Ascending aorta (tissue), 2 donors: ENCODE measurements at regions not wholly inside any gene's neighbourhood (a gene's known extent, or its start where the extent isn't known, plus 50 kb on each side); places are given as distances from the start of the nearest gene placed in this dataset.

ENCODE experiments used
- DNase-seq, 2 donors: peaks; one replicate each; pipeline ENCODE4 v3.0.0-alpha.2; 2019; ENCODE audit warnings: low spot score in 2 of 2
- H3K27ac ChIP-seq, 2 donors: fragments of 200-600 bp; sonication (generic); one replicate each; pipeline ENCODE4 v1.5.1; 2016 to 2017; ENCODE audit warnings: mild to moderate bottlenecking in 1 of 2
- H3K27me3 ChIP-seq: fragments of 200-600 bp; sonication (generic); one replicate; pipeline ENCODE4 v1.5.1; 2017
- H3K36me3 ChIP-seq, 2 donors: fragments of 200-600 bp; sonication (generic); one replicate each; pipeline ENCODE4 v1.5.1; 2016
- H3K4me1 ChIP-seq, 2 donors: fragments of 200-600 bp; sonication (generic); one replicate each; pipeline ENCODE4 v1.5.1; 2016 to 2017; ENCODE audit warnings: mild to moderate bottlenecking in 1 of 2
- H3K4me3 ChIP-seq, 2 donors: fragments of 200-600 bp; sonication (generic); one replicate each; pipeline ENCODE4 v1.5.1; 2016 to 2017; ENCODE audit warnings: mild to moderate bottlenecking in 1 of 2
- H3K9me3 ChIP-seq, 2 donors: fragments of 200-600 bp; sonication (generic); one replicate each; pipeline ENCODE4 v1.5.1; 2016
- CTCF ChIP-seq, 3 experiments: fragments of 200-600 bp in 2 of 3; fragments of 450-650 bp in 1 of 3; sonication (generic) in 2 of 3; IDR thresholded peaks; one replicate each; pipeline ENCODE4 v1.5.1; 2016 to 2019; ENCODE audit warnings: antibody characterized with exemption in 3 of 3, mild to moderate bottlenecking in 1 of 3, moderate library complexity in 1 of 3
- intact Hi-C: fragments of 100-400 bp; cut with DNase I; formaldehyde crosslinking; loops from one replicate; pipeline ENCODE4 v1.15.1; 2023

- Histone ChIP-seq H3K36me3 (no peaks in the 10 kb centered on the region), H3K4me1 (no peaks in the 10 kb centered on the region), H3K9me3 (no peaks in the 10 kb centered on the region), H3K27me3 (no peaks in the 10 kb centered on the region), H3K27ac (no peak overlapping the region), H3K4me3 (no peak overlapping the region)
- no peak for TF ChIP-seq CTCF (IDR thresholded peaks at IDR 0.05)
- intact Hi-C loops, result no loop called here
- no peak for DNase-seq
Observed at GRCh38 chr3:194023501-194024280, 112.3 kb upstream of the HES1 start.

- TF ChIP-seq CTCF (IDR thresholded peaks at IDR 0.05), result no peak
- no peak overlapping the region for H3K27ac ChIP-seq
- no peak overlapping the region for H3K4me3 ChIP-seq
- H3K9me3 ChIP-seq, result no peaks in the 10 kb centered on the region
- H3K4me1 ChIP-seq, result no peaks in the 10 kb centered on the region
- H3K27me3 ChIP-seq, result no peaks in the 10 kb centered on the region
- DNase-seq, result no peak
- intact Hi-C loops, result no loop called here
- no peaks in the 10 kb centered on the region for H3K36me3 ChIP-seq
Observed at GRCh38 chr3:194025119-194025518, 110.8 kb upstream of the HES1 start.

GRCh38 chr3:194025951-194026350, 110.0 kb upstream of the HES1 start:
- DNase-seq, result no peak
- Histone ChIP-seq H3K27ac (no peak overlapping the region), H3K27me3 (no peaks in the 10 kb centered on the region), H3K36me3 (no peaks in the 10 kb centered on the region), H3K9me3 (no peaks in the 10 kb centered on the region), H3K4me3 (no peak overlapping the region), H3K4me1 (no peaks in the 10 kb centered on the region)
- TF ChIP-seq CTCF (IDR thresholded peaks at IDR 0.05), result no peak
- intact Hi-C loops, result no loop called here

GRCh38 chr3:194028434-194029004, 107.4 kb upstream of the HES1 start:
- Histone ChIP-seq H3K4me3 (no peak overlapping the region), H3K36me3 (no peaks in the 10 kb centered on the region), H3K4me1 (no peaks in the 10 kb centered on the region), H3K27me3 (no peaks in the 10 kb centered on the region), H3K9me3 (no peaks in the 10 kb centered on the region), H3K27ac (no peak overlapping the region)
- TF ChIP-seq CTCF (IDR thresholded peaks at IDR 0.05), result no peak
- intact Hi-C loops, result no loop called here
- no peak for DNase-seq

GRCh38 chr3:194029846-194030245, 106.1 kb upstream of the HES1 start:
- no peak for DNase-seq
- no peaks in the 10 kb centered on the region for H3K9me3 ChIP-seq
- TF ChIP-seq CTCF (IDR thresholded peaks at IDR 0.05), result no peak
- no peaks in the 10 kb centered on the region for H3K4me1 ChIP-seq
- no peaks in the 10 kb centered on the region for H3K36me3 ChIP-seq
- no peak overlapping the region for H3K27ac ChIP-seq
- intact Hi-C loops, result no loop called here
- H3K4me3 ChIP-seq, result no peak overlapping the region
- no peaks in the 10 kb centered on the region for H3K27me3 ChIP-seq
